Activated CD8-positive, alpha-beta memory T cell treated with anti-CD3 and anti-CD28 coated beads, Interleukin-2, amount 10 ng/mL, durations not matched to agents 7 days and 5 days (primary cell): ENCODE measurements at regions not wholly inside any gene's neighbourhood (a gene's known extent, or its start where the extent isn't known, plus 50 kb on each side); places are given as distances from the start of the nearest gene placed in this dataset. TPM values are rescaled to one million over a fixed set of nuclear protein-coding genes. Genes with fewer than 3 reads are reported as not detected.

Source experiments
- ATAC-seq: fragments of 150-1000 bp; cut with Tn5 transposase; one replicate; pipeline ENCODE4 v1.10.0; 2021; ENCODE audit warnings: moderate library complexity
- CTCF ChIA-PET: fragments of 350-600 bp; sonication (Branson Sonifier 250); formaldehyde crosslinking; loops from one replicate; lab custom pipeline; 2021; ENCODE audit warnings: antibody characterized with exemption; lab: Charles Lee
- DNase-seq: peaks from one replicate; pipeline ENCODE4 v3.0.0-alpha.2; 2020
- H3K27ac Mint-ChIP-seq: one replicate; pipeline ENCODE4 v1.8.0; 2021; ENCODE audit warnings: mild to moderate bottlenecking, mixed read lengths
- H3K27me3 Mint-ChIP-seq: one replicate; pipeline ENCODE4 v1.8.0; 2021; ENCODE audit warnings: mixed read lengths
- H3K36me3 Mint-ChIP-seq: one replicate; pipeline ENCODE4 v1.8.0; 2021; ENCODE audit warnings: mild to moderate bottlenecking, mixed read lengths
- H3K4me1 Mint-ChIP-seq: one replicate; pipeline ENCODE4 v1.8.0; 2021; ENCODE audit warnings: mixed read lengths
- H3K4me3 Mint-ChIP-seq: one replicate; pipeline ENCODE4 v1.8.0; 2021; ENCODE audit warnings: mild to moderate bottlenecking, moderate library complexity, mixed read lengths
- H3K9me3 Mint-ChIP-seq: one replicate; pipeline ENCODE4 v1.8.0; 2022; ENCODE audit warnings: low read depth, mixed read lengths
- microRNA-seq: library from miRNA; unstranded; fragments of <30 nt; microRNA quantifications from one replicate; pipeline ENCODE4 v1.2.0, GENCODE V29; 2022

DNA sequence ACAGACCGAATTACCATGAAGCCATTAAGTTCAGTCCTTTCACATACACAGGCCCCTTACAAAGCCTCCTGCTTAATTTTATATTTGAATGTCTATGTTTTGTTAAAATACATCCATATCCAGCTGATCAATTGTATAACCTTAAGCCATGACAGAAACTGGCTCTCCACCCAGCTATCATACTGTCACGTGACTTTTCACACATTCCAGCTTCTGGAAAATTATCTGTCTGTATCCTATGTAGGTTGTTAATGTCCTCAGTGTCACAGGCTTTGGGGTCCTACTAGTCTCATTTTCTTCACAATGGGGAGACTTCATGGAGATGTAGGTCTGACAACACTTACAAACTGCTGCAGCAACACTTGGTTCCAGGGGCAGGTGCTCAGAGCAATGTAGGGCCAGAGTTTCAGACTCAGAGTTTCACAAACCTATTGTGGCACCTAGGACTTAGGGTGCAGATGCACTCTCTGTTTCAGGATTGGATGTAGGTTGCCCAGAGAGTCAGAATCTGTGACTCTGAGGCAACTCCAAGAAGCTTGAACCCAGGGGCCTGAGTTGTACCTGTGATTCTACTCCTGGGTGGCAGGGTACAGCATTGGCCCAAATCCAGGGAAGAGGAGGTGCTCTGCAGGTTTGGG, 69.6 kb upstream of the PCDH20 start:
- CTCF ChIA-PET = no interaction called here
- Mint-ChIP-seq H3K27me3 (no peaks in the 10 kb centered on the region), H3K36me3 (no peaks in the 10 kb centered on the region), H3K4me3 (no peak overlapping the region), H3K27ac (no peak overlapping the region), H3K4me1 (no peaks in the 10 kb centered on the region), H3K9me3 (peaks cover 2% of the 10 kb centered on the region)
- DNase-seq (no peak), ATAC-seq (no peak)

DNA sequence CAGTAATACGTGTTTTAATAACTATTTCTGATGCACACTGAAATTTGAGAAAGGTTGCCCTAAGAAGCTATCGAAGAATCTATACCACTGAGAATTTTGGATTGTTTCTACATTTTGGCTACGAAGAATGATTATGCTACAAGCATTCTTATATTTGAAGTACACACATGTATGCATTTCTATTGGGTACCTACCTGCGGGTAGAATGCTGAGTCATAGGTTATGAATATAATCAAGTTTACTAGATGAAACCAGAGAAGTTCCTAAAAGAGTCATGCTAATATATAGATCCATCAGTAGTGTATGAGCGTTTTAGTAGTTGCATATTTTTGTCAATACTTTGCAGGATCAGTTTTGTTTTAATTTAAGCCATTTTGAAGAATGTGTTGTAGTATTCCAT, 62.0 kb upstream of the PCDH20 start:
- CTCF ChIA-PET = no interaction called here
- ATAC-seq = no peak
- H3K4me3 Mint-ChIP-seq = no peak overlapping the region
- DNase-seq = no peak
- peaks cover 2% of the 10 kb centered on the region for H3K9me3 Mint-ChIP-seq
- no peaks in the 10 kb centered on the region for H3K27me3 Mint-ChIP-seq
- H3K36me3 Mint-ChIP-seq = no peaks in the 10 kb centered on the region
- no peaks in the 10 kb centered on the region for H3K4me1 Mint-ChIP-seq
- no peak overlapping the region for H3K27ac Mint-ChIP-seq

GRCh38 chr13:61470786-61471185, 55.1 kb upstream of the PCDH20 start:
- H3K4me3 Mint-ChIP-seq = no peak overlapping the region
- no peaks in the 10 kb centered on the region for H3K27me3 Mint-ChIP-seq
- no peak overlapping the region for H3K27ac Mint-ChIP-seq
- CTCF ChIA-PET = no interaction called here
- no peak for DNase-seq
- H3K4me1 Mint-ChIP-seq = no peaks in the 10 kb centered on the region
- no peaks in the 10 kb centered on the region for H3K9me3 Mint-ChIP-seq
- H3K36me3 Mint-ChIP-seq = no peaks in the 10 kb centered on the region
- no peak for ATAC-seq

DNA sequence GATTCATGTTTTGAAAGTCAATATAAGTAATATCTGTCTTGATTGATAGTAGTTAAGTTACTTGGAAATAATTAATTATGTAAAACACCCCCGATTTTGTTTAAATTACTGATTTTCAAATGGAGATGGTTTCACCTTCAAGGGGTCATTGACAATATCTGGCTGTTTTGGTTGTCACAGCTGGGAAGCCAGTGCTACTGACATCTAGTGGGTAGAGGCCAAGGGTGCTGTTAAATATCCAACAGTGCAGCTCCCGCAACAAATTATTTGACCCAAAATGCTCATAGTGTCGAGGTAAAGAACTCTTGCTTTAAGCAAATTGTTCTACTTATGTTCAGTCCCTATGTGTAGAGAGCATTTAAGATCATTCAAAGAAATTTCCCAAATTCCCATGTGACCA, 50.6 kb upstream of the PCDH20 start:
- no peaks in the 10 kb centered on the region for H3K9me3 Mint-ChIP-seq
- no peak overlapping the region for H3K4me3 Mint-ChIP-seq
- no peak for ATAC-seq
- H3K27ac Mint-ChIP-seq = no peak overlapping the region
- no peaks in the 10 kb centered on the region for H3K27me3 Mint-ChIP-seq
- H3K36me3 Mint-ChIP-seq = no peaks in the 10 kb centered on the region
- H3K4me1 Mint-ChIP-seq = no peaks in the 10 kb centered on the region
- no peak for DNase-seq
- CTCF ChIA-PET = no interaction called here

Small RNAs in the stretch of these regions (microRNA-seq; reads per million reads assigned to microRNA genes)
- gene MIR4704 (not detected), gene MIR548X2 (not detected)
